HEK293 (cell line): ENCODE measurements at regions not wholly inside any gene's neighbourhood (a gene's known extent, or its start where the extent isn't known, plus 50 kb on each side); places are given as distances from the start of the nearest gene placed in this dataset.

ENCODE experiments used
- MEIS1 ChIP-seq: sonication (generic); formaldehyde crosslinking; IDR thresholded peaks from 2 replicates; pipeline ENCODE4 v1.8.1; 2022; ENCODE audit warnings: missing genetic modification reagents, mild to moderate bottlenecking, borderline replicate concordance
- SCRT2 ChIP-seq: fragments of 450-650 bp; formaldehyde crosslinking; IDR thresholded peaks from 2 replicates; pipeline ENCODE4 v1.5.1; 2016; ENCODE audit warnings: missing biosample characterization, missing genetic modification characterization
- SP3 ChIP-seq: fragments of 450-650 bp; formaldehyde crosslinking; IDR thresholded peaks from 2 replicates; pipeline ENCODE4 v1.5.1; 2016; ENCODE audit warnings: missing biosample characterization, missing genetic modification characterization
- ZNF10 ChIP-seq: fragments of 450-650 bp; formaldehyde crosslinking; IDR thresholded peaks from 2 replicates; pipeline ENCODE4 v1.5.1; 2017; ENCODE audit warnings: missing biosample characterization, missing genetic modification characterization
- ZNF155 ChIP-seq: fragments of 450-650 bp; formaldehyde crosslinking; IDR thresholded peaks from 2 replicates; pipeline ENCODE4 v1.5.1; 2016; ENCODE audit warnings: missing biosample characterization, missing genetic modification characterization
- ZNF24 ChIP-seq: fragments of 450-650 bp; formaldehyde crosslinking; IDR thresholded peaks from 2 replicates; pipeline ENCODE4 v1.5.1; 2016; ENCODE audit warnings: missing biosample characterization, missing genetic modification characterization
- ZNF530 ChIP-seq: fragments of 450-650 bp; formaldehyde crosslinking; IDR thresholded peaks from 2 replicates; pipeline ENCODE4 v1.5.1; 2016; ENCODE audit warnings: low read depth, missing biosample characterization, missing genetic modification characterization
- ZNF768 ChIP-seq: fragments of 450-650 bp; formaldehyde crosslinking; IDR thresholded peaks from 2 replicates; pipeline ENCODE4 v1.5.1; 2018; ENCODE audit warnings: missing biosample characterization, mild to moderate bottlenecking, missing genetic modification characterization
- TF ChIP-seq, protein P1 (sequence below): fragments of 450-650 bp; formaldehyde crosslinking; IDR thresholded peaks from 2 replicates; pipeline ENCODE4 v1.5.1; 2016; ENCODE audit warnings: missing biosample characterization, missing genetic modification characterization, borderline replicate concordance
- TF ChIP-seq, protein P2 (sequence below): fragments of 450-650 bp; formaldehyde crosslinking; IDR thresholded peaks from 2 replicates; pipeline ENCODE4 v1.5.1; 2016; ENCODE audit warnings: missing biosample characterization, missing genetic modification characterization

DNA sequence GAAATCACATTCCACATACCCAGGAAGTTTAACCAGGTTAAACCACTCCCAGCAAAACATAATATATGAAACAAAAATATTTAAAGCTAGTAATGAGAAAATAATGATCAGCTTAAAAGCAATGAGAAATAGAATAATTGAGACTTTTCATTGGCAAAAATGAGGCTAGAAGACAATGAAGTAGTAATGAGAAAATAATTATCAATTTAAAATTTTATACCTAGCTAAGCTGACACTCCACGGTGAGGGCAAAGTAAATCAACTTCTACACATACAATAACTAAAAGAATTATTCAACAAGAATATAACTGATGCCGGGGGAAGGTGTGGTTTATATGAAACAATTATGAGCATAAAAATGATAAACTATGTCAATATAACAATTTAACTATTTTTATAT, 82.2 kb upstream of the TES start:
- no peak for TF ChIP-seq SP3 (tag by site-specific recombination)
- TF ChIP-seq, protein P1, sequence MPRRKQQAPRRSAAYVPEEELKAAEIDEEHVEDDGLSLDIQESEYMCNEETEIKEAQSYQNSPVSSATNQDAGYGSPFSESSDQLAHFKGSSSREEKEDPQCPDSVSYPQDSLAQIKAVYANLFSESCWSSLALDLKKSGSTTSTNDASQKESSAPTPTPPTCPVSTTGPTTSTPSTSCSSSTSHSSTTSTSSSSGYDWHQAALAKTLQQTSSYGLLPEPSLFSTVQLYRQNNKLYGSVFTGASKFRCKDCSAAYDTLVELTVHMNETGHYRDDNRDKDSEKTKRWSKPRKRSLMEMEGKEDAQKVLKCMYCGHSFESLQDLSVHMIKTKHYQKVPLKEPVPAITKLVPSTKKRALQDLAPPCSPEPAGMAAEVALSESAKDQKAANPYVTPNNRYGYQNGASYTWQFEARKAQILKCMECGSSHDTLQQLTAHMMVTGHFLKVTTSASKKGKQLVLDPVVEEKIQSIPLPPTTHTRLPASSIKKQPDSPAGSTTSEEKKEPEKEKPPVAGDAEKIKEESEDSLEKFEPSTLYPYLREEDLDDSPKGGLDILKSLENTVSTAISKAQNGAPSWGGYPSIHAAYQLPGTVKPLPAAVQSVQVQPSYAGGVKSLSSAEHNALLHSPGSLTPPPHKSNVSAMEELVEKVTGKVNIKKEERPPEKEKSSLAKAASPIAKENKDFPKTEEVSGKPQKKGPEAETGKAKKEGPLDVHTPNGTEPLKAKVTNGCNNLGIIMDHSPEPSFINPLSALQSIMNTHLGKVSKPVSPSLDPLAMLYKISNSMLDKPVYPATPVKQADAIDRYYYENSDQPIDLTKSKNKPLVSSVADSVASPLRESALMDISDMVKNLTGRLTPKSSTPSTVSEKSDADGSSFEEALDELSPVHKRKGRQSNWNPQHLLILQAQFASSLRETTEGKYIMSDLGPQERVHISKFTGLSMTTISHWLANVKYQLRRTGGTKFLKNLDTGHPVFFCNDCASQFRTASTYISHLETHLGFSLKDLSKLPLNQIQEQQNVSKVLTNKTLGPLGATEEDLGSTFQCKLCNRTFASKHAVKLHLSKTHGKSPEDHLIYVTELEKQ (tag by site-specific recombination) = no peak
- no peak for TF ChIP-seq ZNF155 (tag by site-specific recombination)
- no peak for TF ChIP-seq ZNF24 (tag by site-specific recombination)
- TF ChIP-seq, protein P2, sequence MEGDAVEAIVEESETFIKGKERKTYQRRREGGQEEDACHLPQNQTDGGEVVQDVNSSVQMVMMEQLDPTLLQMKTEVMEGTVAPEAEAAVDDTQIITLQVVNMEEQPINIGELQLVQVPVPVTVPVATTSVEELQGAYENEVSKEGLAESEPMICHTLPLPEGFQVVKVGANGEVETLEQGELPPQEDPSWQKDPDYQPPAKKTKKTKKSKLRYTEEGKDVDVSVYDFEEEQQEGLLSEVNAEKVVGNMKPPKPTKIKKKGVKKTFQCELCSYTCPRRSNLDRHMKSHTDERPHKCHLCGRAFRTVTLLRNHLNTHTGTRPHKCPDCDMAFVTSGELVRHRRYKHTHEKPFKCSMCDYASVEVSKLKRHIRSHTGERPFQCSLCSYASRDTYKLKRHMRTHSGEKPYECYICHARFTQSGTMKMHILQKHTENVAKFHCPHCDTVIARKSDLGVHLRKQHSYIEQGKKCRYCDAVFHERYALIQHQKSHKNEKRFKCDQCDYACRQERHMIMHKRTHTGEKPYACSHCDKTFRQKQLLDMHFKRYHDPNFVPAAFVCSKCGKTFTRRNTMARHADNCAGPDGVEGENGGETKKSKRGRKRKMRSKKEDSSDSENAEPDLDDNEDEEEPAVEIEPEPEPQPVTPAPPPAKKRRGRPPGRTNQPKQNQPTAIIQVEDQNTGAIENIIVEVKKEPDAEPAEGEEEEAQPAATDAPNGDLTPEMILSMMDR (tag by site-specific recombination) = no peak
- no peak for TF ChIP-seq MEIS1
- no peak for TF ChIP-seq ZNF530 (tag by site-specific recombination)
- no peak for TF ChIP-seq SCRT2 (tag by site-specific recombination)
- TF ChIP-seq ZNF768 = no peak
- no peak for TF ChIP-seq ZNF10
